Gastroesophageal sphincter (tissue), 3 donors: ENCODE measurements at regions not wholly inside any gene's neighbourhood (a gene's known extent, or its start where the extent isn't known, plus 50 kb on each side); places are given as distances from the start of the nearest gene placed in this dataset.

Experiments used
- EP300 ChIP-seq: sonication (generic); formaldehyde crosslinking; IDR thresholded peaks from one replicate; pipeline ENCODE4 v1.6.1; 2017; ENCODE audit warnings: antibody characterized with exemption, mild to moderate bottlenecking
- TF ChIP-seq, protein P1 (sequence below), 4 experiments: fragments of 200-600 bp in 2 of 4; fragments of 450-650 bp in 2 of 4; sonication (generic) in 1 of 4; IDR thresholded peaks; one replicate each; pipeline ENCODE4 v1.5.1; 2017 to 2019; ENCODE audit warnings: antibody characterized with exemption in 4 of 4, mild to moderate bottlenecking in 2 of 4, moderate library complexity in 2 of 4

DNA sequence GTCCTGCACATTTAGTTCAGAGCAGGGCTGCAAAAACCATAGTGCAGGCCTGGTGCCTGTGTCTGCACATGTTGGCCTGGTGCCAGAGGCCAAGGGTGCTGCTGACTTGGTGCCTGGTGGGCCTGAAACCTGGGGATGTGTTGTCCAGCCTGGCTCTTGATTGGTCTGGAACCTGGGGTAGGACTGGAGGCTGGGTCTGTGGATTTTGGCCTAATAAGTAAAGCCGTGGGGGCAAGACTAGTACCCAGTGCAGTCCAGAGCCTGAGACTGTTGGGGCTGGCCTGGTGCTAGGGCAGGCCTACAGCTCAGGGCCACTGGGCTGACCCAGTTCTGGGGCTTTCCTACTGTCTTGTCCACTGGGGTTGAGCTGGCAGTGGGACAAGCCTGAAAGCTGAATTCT lies 817.9 kb downstream of the DNAJB9 start:
- TF ChIP-seq, protein P1, sequence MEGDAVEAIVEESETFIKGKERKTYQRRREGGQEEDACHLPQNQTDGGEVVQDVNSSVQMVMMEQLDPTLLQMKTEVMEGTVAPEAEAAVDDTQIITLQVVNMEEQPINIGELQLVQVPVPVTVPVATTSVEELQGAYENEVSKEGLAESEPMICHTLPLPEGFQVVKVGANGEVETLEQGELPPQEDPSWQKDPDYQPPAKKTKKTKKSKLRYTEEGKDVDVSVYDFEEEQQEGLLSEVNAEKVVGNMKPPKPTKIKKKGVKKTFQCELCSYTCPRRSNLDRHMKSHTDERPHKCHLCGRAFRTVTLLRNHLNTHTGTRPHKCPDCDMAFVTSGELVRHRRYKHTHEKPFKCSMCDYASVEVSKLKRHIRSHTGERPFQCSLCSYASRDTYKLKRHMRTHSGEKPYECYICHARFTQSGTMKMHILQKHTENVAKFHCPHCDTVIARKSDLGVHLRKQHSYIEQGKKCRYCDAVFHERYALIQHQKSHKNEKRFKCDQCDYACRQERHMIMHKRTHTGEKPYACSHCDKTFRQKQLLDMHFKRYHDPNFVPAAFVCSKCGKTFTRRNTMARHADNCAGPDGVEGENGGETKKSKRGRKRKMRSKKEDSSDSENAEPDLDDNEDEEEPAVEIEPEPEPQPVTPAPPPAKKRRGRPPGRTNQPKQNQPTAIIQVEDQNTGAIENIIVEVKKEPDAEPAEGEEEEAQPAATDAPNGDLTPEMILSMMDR (IDR thresholded peaks at IDR 0.05): no peak
- no peak for TF ChIP-seq EP300
